ENCODE measurements at regions not wholly inside any gene's neighbourhood (a gene's known extent, or its start where the extent isn't known, plus 50 kb on each side); places are given as distances from the start of the nearest gene placed in this dataset.

DNA sequence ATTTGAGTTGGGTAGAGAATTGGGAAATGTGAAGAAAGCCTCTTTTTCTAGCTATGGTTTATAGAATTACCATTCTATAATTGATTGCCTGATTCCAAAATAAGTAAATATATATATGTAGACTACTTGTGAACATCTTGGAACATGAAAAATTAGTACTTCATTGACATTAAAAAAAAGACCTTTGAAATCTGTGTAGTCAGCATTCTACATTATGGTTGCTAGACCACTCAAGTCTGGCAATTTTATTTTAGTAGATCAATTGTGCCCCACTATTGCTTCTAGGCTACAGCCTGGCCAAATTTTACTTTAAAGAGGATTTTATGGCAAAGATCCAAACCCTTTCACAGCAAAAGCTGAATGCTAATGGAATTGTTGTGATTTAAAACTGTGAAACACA, 279.8 kb downstream of the IKZF2 start:
- TF ChIP-seq REPIN1 (tag by site-specific recombination; IDR thresholded peaks at IDR 0.05; ENCODE audit: low read depth) = no peak
- no peak for TF ChIP-seq ZFP37 (tag by site-specific recombination; IDR thresholded peaks at IDR 0.05)
- TF ChIP-seq KLF1 (tag by site-specific recombination; IDR thresholded peaks at IDR 0.05) = no peak
- no peak for TF ChIP-seq ZNF184 (tag by site-specific recombination; IDR thresholded peaks at IDR 0.05)
- TF ChIP-seq ZNF654 (tag by site-specific recombination; IDR thresholded peaks at IDR 0.05; ENCODE audit: low read depth) = no peak
- TF ChIP-seq ZNF175 (tag by site-specific recombination; IDR thresholded peaks at IDR 0.05) = no peak
- TF ChIP-seq, protein P1, sequence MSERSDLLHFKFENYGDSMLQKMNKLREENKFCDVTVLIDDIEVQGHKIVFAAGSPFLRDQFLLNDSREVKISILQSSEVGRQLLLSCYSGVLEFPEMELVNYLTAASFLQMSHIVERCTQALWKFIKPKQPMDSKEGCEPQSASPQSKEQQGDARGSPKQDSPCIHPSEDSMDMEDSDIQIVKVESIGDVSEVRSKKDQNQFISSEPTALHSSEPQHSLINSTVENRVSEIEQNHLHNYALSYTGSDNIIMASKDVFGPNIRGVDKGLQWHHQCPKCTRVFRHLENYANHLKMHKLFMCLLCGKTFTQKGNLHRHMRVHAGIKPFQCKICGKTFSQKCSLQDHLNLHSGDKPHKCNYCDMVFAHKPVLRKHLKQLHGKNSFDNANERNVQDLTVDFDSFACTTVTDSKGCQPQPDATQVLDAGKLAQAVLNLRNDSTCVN (tag by site-specific recombination; optimal IDR thresholded peaks at IDR 0.05) = no peak
- no peak for TF ChIP-seq ZBTB8A (tag by site-specific recombination; IDR thresholded peaks at IDR 0.05)
- TF ChIP-seq, protein P2, sequence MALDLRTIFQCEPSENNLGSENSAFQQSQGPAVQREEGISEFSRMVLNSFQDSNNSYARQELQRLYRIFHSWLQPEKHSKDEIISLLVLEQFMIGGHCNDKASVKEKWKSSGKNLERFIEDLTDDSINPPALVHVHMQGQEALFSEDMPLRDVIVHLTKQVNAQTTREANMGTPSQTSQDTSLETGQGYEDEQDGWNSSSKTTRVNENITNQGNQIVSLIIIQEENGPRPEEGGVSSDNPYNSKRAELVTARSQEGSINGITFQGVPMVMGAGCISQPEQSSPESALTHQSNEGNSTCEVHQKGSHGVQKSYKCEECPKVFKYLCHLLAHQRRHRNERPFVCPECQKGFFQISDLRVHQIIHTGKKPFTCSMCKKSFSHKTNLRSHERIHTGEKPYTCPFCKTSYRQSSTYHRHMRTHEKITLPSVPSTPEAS (tag by site-specific recombination; IDR thresholded peaks at IDR 0.05) = no peak
- TF ChIP-seq ZNF133 (tag by site-specific recombination; IDR thresholded peaks at IDR 0.05) = no peak
- TF ChIP-seq, protein P3, sequence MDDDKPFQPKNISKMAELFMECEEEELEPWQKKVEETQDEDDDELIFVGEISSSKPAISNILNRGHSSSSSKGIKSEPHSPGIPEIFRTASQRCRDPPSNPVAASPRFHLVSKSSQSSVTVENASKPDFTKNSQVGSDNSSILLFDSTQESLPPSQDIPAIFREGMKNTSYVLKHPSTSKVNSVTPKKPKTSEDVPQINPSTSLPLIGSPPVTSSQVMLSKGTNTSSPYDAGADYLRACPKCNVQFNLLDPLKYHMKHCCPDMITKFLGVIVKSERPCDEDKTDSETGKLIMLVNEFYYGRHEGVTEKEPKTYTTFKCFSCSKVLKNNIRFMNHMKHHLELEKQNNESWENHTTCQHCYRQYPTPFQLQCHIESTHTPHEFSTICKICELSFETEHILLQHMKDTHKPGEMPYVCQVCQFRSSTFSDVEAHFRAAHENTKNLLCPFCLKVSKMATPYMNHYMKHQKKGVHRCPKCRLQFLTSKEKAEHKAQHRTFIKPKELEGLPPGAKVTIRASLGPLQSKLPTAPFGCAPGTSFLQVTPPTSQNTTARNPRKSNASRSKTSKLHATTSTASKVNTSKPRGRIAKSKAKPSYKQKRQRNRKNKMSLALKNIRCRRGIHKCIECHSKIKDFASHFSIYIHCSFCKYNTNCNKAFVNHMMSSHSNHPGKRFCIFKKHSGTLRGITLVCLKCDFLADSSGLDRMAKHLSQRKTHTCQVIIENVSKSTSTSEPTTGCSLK (tag by site-specific recombination; IDR thresholded peaks at IDR 0.05) = no peak
- no peak for TF ChIP-seq ZNF701 (tag by site-specific recombination; IDR thresholded peaks at IDR 0.05)
- TF ChIP-seq HOXD13 (CRISPR knock-in tag; IDR thresholded peaks at IDR 0.05; ENCODE audit: borderline replicate concordance) = no peak
- no peak for TF ChIP-seq ZNF292 (tag by site-specific recombination; IDR thresholded peaks at IDR 0.05; ENCODE audit: borderline replicate concordance, low read depth)
- no peak for TF ChIP-seq ZNF785 (tag by site-specific recombination; IDR thresholded peaks at IDR 0.05)
- POLR2A ChIA-PET = no interaction called here
- H3K27ac ChIP-seq (ENCODE audit: extremely low read depth, low read depth, low read length) = no peak overlapping the region
- no peaks in the 10 kb centered on the region for H3K4me1 ChIP-seq (ENCODE audit: control insufficient read depth, insufficient read depth, low read length)
- no peaks in the 10 kb centered on the region for H3K36me3 ChIP-seq (ENCODE audit: control insufficient read depth in 2 of 2, insufficient read depth in 1 of 2, low read length in 2 of 2)
- H3K4me3 ChIP-seq (ENCODE audit: low read depth, low read length) = no peak overlapping the region
- peaks cover 3% of the 10 kb centered on the region for H3K9me3 ChIP-seq (ENCODE audit: control insufficient read depth, insufficient read depth, low read depth, low read length)
- CTCF ChIA-PET = interaction anchor here (0.6 kb wide), 1 partner anchor 994 kb away, joined by 4 read pairs; no protein-coding TSS in a partner anchor

DNA sequence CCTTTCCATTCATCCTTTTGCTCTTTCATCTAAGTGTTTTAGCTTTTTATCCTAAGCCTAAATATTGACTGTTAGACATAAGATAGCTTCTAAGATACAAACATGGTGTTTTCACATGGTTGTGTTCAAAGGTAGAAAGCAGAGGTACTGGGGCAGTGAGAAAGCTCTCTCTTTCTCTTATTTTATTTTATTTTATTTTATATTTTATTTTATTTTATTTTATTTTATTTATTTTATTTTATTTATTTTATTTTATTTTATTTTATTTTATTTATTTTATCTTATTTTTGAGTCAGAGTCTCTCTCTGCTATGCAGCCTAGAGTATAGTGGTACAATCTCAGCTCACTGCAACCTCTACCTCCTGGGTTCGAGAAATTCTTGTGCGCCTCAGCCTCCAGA, 287.2 kb downstream of the IKZF2 start:
- CTCF ChIA-PET = interaction anchor here (1.0 to 2.3 kb wide), 3 partner anchors 86 to 298 kb away, joined by 3 to 10 read pairs (median 3); no protein-coding TSS in a partner anchor
- no peak overlapping the region for H3K4me3 ChIP-seq (ENCODE audit: low read depth, low read length)
- no peaks in the 10 kb centered on the region; the same call in 1 of the 2 replicates for H3K9me3 ChIP-seq (ENCODE audit: control insufficient read depth, insufficient read depth, low read depth, low read length)
- H3K27ac ChIP-seq (ENCODE audit: extremely low read depth, low read depth, low read length) = no peak overlapping the region
- POLR2A ChIA-PET = no interaction called here
- no peaks in the 10 kb centered on the region for H3K4me1 ChIP-seq (ENCODE audit: control insufficient read depth, insufficient read depth, low read length)
- no peaks in the 10 kb centered on the region for H3K36me3 ChIP-seq (ENCODE audit: control insufficient read depth in 2 of 2, insufficient read depth in 1 of 2, low read length in 2 of 2)
- TF ChIP-seq ZFP3 (tag by site-specific recombination; IDR thresholded peaks at IDR 0.05; ENCODE audit: low read depth) = no peak
- TF ChIP-seq ZNF776 (tag by site-specific recombination; IDR thresholded peaks at IDR 0.05; ENCODE audit: borderline replicate concordance) = no peak
- no peak for TF ChIP-seq ZNF623 (tag by site-specific recombination; IDR thresholded peaks at IDR 0.05)
- no peak for TF ChIP-seq ZNF202 (tag by site-specific recombination; IDR thresholded peaks at IDR 0.05; ENCODE audit: borderline replicate concordance)
- TF ChIP-seq, protein P4, sequence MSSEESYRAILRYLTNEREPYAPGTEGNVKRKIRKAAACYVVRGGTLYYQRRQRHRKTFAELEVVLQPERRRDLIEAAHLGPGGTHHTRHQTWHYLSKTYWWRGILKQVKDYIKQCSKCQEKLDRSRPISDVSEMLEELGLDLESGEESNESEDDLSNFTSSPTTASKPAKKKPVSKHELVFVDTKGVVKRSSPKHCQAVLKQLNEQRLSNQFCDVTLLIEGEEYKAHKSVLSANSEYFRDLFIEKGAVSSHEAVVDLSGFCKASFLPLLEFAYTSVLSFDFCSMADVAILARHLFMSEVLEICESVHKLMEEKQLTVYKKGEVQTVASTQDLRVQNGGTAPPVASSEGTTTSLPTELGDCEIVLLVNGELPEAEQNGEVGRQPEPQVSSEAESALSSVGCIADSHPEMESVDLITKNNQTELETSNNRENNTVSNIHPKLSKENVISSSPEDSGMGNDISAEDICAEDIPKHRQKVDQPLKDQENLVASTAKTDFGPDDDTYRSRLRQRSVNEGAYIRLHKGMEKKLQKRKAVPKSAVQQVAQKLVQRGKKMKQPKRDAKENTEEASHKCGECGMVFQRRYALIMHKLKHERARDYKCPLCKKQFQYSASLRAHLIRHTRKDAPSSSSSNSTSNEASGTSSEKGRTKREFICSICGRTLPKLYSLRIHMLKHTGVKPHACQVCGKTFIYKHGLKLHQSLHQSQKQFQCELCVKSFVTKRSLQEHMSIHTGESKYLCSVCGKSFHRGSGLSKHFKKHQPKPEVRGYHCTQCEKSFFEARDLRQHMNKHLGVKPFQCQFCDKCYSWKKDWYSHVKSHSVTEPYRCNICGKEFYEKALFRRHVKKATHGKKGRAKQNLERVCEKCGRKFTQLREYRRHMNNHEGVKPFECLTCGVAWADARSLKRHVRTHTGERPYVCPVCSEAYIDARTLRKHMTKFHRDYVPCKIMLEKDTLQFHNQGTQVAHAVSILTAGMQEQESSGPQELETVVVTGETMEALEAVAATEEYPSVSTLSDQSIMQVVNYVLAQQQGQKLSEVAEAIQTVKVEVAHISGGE (tag by site-specific recombination; conservative IDR thresholded peaks at IDR 0.05; ENCODE audit: low read depth) = no peak
- TF ChIP-seq, protein P5, sequence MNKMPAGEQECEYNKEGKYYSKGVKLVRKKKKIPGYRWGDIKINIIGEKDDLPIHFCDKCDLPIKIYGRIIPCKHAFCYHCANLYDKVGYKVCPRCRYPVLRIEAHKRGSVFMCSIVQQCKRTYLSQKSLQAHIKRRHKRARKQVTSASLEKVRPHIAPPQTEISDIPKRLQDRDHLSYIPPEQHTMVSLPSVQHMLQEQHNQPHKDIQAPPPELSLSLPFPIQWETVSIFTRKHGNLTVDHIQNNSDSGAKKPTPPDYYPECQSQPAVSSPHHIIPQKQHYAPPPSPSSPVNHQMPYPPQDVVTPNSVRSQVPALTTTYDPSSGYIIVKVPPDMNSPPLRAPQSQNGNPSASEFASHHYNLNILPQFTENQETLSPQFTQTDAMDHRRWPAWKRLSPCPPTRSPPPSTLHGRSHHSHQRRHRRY (tag by site-specific recombination; IDR thresholded peaks at IDR 0.05) = no peak
- TF ChIP-seq ZNF654 (tag by site-specific recombination; IDR thresholded peaks at IDR 0.05; ENCODE audit: low read depth) = no peak
- TF ChIP-seq ZNF175 (tag by site-specific recombination; IDR thresholded peaks at IDR 0.05) = no peak
- TF ChIP-seq ZNF473 (tag by site-specific recombination; IDR thresholded peaks at IDR 0.05) = no peak
- TF ChIP-seq, protein P6, sequence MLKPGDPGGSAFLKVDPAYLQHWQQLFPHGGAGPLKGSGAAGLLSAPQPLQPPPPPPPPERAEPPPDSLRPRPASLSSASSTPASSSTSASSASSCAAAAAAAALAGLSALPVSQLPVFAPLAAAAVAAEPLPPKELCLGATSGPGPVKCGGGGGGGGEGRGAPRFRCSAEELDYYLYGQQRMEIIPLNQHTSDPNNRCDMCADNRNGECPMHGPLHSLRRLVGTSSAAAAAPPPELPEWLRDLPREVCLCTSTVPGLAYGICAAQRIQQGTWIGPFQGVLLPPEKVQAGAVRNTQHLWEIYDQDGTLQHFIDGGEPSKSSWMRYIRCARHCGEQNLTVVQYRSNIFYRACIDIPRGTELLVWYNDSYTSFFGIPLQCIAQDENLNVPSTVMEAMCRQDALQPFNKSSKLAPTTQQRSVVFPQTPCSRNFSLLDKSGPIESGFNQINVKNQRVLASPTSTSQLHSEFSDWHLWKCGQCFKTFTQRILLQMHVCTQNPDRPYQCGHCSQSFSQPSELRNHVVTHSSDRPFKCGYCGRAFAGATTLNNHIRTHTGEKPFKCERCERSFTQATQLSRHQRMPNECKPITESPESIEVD (tag by site-specific recombination; IDR thresholded peaks at IDR 0.05) = no peak
- no peak for TF ChIP-seq ZNF658 (tag by site-specific recombination; IDR thresholded peaks at IDR 0.05)
- no peak for TF ChIP-seq ZNF548 (tag by site-specific recombination; IDR thresholded peaks at IDR 0.05)

Data from HEK293 (cell line).